ENCODE measurements at regions not wholly inside any gene's neighbourhood (a gene's known extent, or its start where the extent isn't known, plus 50 kb on each side); places are given as distances from the start of the nearest gene placed in this dataset.
"Not testable (repeated sequence)": the region's sequence is repeated elsewhere in the genome, so short reads cannot be mapped to it uniquely, and the experiment has no call there.

DNA sequence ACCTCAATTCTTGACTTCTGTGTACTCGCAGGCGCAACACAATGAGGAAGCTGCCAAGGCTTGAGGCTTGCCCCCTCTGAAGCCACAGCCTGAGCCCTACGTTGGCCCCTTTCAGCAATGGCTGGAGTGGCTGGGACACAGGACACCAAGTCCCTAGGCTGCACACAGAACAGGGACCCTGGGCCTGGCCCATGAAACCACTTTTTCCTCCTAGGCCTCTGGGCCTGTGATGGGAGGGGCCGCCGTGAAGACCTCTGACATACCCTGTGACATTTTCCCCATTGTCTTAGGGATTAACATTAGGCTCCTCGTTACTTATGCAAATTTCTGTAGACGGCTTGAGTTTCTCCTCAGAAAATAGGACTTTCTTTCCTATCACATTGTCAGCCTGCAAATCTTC, 507.2 kb upstream of the ZNF608 start:
- not testable (repeated sequence) for TF ChIP-seq CTCF (IDR thresholded peaks at IDR 0.05); POLR2A (IDR thresholded peaks at IDR 0.05; ENCODE audit: low read depth); EP300 (IDR thresholded peaks at IDR 0.05); POLR2AphosphoS5 (IDR thresholded peaks at IDR 0.05)

Measured in esophagus muscularis mucosa (tissue), 4 donors.